ENCODE measurements at regions not wholly inside any gene's neighbourhood (a gene's known extent, or its start where the extent isn't known, plus 50 kb on each side); places are given as distances from the start of the nearest gene placed in this dataset.
A peak's percentile ranks its signal among the peaks of the same experiment; 100 is the strongest.

DNA sequence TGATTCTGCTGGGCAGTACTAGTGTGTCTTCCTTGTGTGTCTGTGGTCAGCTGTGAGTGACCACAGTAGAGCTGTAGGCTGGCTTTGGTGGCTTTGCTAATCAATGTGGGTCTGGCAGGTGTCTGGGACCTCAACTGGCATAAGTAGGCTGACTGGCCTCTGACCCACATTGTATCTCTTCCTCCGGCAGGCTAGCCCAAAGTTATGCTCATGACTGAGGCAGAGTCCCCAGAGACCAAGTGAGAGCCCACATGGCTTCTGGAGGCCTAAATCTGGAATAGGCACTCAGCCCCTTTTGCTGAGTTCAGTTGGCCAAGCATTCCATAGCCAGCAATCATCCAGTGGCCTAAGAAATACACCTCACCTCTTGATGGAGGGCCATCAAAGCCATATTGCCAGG is 289.1 kb upstream of the SUCLG2 start:
- Histone ChIP-seq H3K27ac (ENCODE audit: low read depth, low read length, poor library complexity, severe bottlenecking) (no peak overlapping the region), H3K36me3 (ENCODE audit: insufficient read depth, low read length, poor library complexity, severe bottlenecking) (no peaks in the 10 kb centered on the region), H3K9me3 (ENCODE audit: low read depth, low read length, poor library complexity, severe bottlenecking) (no peaks in the 10 kb centered on the region), H3K4me1 (ENCODE audit: insufficient read depth, low read length, poor library complexity, severe bottlenecking) (no peaks in the 10 kb centered on the region), H3K27me3 (replicated peaks; ENCODE audit: insufficient read depth, low read depth, low read length, poor library complexity) (no peaks in the 10 kb centered on the region), H3K4me3 (ENCODE audit: low read depth, low read length, poor library complexity, severe bottlenecking) (no peak overlapping the region)
- intact Hi-C loops (cut with micrococcal nuclease; ENCODE audit: unreplicated experiment): no loop called here
- CTCF ChIA-PET: no interaction called here
- TF ChIP-seq EZH2 (IDR thresholded peaks at IDR 0.05; ENCODE audit: borderline replicate concordance, low read depth, low read length, poor library complexity, severe bottlenecking): no peak
- no peak for TF ChIP-seq CTCF (conservative IDR thresholded peaks at IDR 0.05; ENCODE audit: low read depth, low read length)
- no TSS peak for BruUV-seq (replicated peaks)
- DNase-seq (ENCODE audit: low spot score): no peak
- POLR2A ChIA-PET (ENCODE audit: low non-redundant PET): no interaction called here

- no TSS peak for BruUV-seq (replicated peaks)
- intact Hi-C loops (cut with micrococcal nuclease; ENCODE audit: unreplicated experiment): no loop called here
- ChIA-PET CTCF (no interaction called here), POLR2A (ENCODE audit: low non-redundant PET) (no interaction called here)
- no peak overlapping the region for H3K4me3 ChIP-seq (ENCODE audit: low read depth, low read length, poor library complexity, severe bottlenecking)
- no peaks in the 10 kb centered on the region for H3K9me3 ChIP-seq (ENCODE audit: low read depth, low read length, poor library complexity, severe bottlenecking)
- H3K27me3 ChIP-seq (replicated peaks; ENCODE audit: insufficient read depth, low read depth, low read length, poor library complexity): no peaks in the 10 kb centered on the region
- no peak for DNase-seq (ENCODE audit: low spot score)
- H3K36me3 ChIP-seq (ENCODE audit: insufficient read depth, low read length, poor library complexity, severe bottlenecking): no peaks in the 10 kb centered on the region
- H3K27ac ChIP-seq (ENCODE audit: low read depth, low read length, poor library complexity, severe bottlenecking): no peak overlapping the region
- TF ChIP-seq EZH2 (IDR thresholded peaks at IDR 0.05; ENCODE audit: borderline replicate concordance, low read depth, low read length, poor library complexity, severe bottlenecking) (no peak), CTCF (conservative IDR thresholded peaks at IDR 0.05; ENCODE audit: low read depth, low read length) (no peak)
- H3K4me1 ChIP-seq (ENCODE audit: insufficient read depth, low read length, poor library complexity, severe bottlenecking): no peaks in the 10 kb centered on the region
Observed at GRCh38 chr3:67941433-67942030, 287.1 kb upstream of the SUCLG2 start.

GRCh38 chr3:67940210-67940952 is 286.0 kb upstream of the SUCLG2 start:
- intact Hi-C loops (cut with micrococcal nuclease; ENCODE audit: unreplicated experiment): no loop called here
- no peaks in the 10 kb centered on the region for H3K27me3 ChIP-seq (replicated peaks; ENCODE audit: insufficient read depth, low read depth, low read length, poor library complexity)
- no peak overlapping the region for H3K27ac ChIP-seq (ENCODE audit: low read depth, low read length, poor library complexity, severe bottlenecking)
- H3K4me1 ChIP-seq (ENCODE audit: insufficient read depth, low read length, poor library complexity, severe bottlenecking): no peaks in the 10 kb centered on the region
- BruUV-seq (replicated peaks): no TSS peak
- POLR2A ChIA-PET (ENCODE audit: low non-redundant PET): no interaction called here
- no peaks in the 10 kb centered on the region for H3K9me3 ChIP-seq (ENCODE audit: low read depth, low read length, poor library complexity, severe bottlenecking)
- H3K36me3 ChIP-seq (ENCODE audit: insufficient read depth, low read length, poor library complexity, severe bottlenecking): no peaks in the 10 kb centered on the region
- no peak overlapping the region for H3K4me3 ChIP-seq (ENCODE audit: low read depth, low read length, poor library complexity, severe bottlenecking)
- peak; percentile 0 for DNase-seq (ENCODE audit: low spot score)
- CTCF ChIA-PET: no interaction called here
- TF ChIP-seq EZH2 (IDR thresholded peaks at IDR 0.05; ENCODE audit: borderline replicate concordance, low read depth, low read length, poor library complexity, severe bottlenecking): no peak
- TF ChIP-seq CTCF (conservative IDR thresholded peaks at IDR 0.05; ENCODE audit: low read depth, low read length): no peak
